Astrocyte of the cerebellum (primary cell): ENCODE measurements at regions not wholly inside any gene's neighbourhood (a gene's known extent, or its start where the extent isn't known, plus 50 kb on each side); places are given as distances from the start of the nearest gene placed in this dataset.
"Not testable (repeated sequence)": the region's sequence is repeated elsewhere in the genome, so short reads cannot be mapped to it uniquely, and the experiment has no call there.

Source experiments
- DNase-seq: peaks from one replicate; pipeline ENCODE4 v3.0.0-alpha.2; 2011; ENCODE audit warnings: low read depth
- H3K4me3 ChIP-seq: 2 replicates; pipeline ENCODE4 v1.5.1; 2011; ENCODE audit warnings: mild to moderate bottlenecking, low read depth, low read length, moderate library complexity
- in situ Hi-C: cut with HindIII; loops from 2 replicates; pipeline ENCODE4 v1.10.0; 2017; ENCODE audit warnings: low sequenced_read_pairs
- TF ChIP-seq, protein P1 (sequence below): IDR thresholded peaks from 2 replicates; pipeline ENCODE4 v1.5.1; 2012; ENCODE audit warnings: low read length, low read depth, moderate library complexity, mild to moderate bottlenecking; ENCODE audit errors: missing control alignments

DNA sequence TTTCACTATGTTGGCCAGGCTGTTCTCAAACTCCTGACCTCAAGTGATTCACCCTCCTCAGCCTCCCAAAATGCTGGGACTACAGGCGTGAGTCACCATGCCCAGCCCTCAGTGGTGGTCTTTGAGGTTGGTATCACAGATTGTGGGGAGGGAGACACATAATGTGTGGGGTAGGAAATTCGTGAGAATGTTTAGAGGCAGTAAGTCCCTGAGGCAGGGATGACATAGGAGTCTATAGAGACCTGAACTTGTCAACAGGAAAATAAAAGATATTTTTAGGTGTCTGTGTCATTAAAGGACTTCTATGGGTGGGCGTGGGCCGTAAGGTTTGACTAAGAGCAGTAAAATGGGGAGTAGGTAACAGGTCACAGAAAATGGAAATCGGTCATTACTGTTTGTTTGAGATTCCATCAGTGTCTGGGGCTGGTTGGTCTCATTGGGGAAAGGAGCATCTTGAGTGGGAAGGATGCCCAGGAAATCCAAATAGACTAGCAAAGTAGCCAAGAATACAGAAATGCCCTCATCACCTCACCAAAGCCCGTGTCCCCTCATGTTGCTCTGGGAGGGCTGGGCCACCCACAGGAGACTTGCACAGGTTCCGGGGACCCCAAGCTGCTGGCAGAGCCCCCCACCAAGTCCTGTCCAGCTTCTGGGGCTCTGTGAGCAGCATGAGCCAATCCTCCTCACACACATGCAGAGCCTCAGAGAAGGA lies 63.6 kb upstream of the BCL2L14 start:
- TF ChIP-seq, protein P1, sequence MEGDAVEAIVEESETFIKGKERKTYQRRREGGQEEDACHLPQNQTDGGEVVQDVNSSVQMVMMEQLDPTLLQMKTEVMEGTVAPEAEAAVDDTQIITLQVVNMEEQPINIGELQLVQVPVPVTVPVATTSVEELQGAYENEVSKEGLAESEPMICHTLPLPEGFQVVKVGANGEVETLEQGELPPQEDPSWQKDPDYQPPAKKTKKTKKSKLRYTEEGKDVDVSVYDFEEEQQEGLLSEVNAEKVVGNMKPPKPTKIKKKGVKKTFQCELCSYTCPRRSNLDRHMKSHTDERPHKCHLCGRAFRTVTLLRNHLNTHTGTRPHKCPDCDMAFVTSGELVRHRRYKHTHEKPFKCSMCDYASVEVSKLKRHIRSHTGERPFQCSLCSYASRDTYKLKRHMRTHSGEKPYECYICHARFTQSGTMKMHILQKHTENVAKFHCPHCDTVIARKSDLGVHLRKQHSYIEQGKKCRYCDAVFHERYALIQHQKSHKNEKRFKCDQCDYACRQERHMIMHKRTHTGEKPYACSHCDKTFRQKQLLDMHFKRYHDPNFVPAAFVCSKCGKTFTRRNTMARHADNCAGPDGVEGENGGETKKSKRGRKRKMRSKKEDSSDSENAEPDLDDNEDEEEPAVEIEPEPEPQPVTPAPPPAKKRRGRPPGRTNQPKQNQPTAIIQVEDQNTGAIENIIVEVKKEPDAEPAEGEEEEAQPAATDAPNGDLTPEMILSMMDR, result no peak
- in situ Hi-C loops, result no loop called here
- H3K4me3 ChIP-seq, result no peak overlapping the region
- DNase-seq, result peak; percentile 38

DNA sequence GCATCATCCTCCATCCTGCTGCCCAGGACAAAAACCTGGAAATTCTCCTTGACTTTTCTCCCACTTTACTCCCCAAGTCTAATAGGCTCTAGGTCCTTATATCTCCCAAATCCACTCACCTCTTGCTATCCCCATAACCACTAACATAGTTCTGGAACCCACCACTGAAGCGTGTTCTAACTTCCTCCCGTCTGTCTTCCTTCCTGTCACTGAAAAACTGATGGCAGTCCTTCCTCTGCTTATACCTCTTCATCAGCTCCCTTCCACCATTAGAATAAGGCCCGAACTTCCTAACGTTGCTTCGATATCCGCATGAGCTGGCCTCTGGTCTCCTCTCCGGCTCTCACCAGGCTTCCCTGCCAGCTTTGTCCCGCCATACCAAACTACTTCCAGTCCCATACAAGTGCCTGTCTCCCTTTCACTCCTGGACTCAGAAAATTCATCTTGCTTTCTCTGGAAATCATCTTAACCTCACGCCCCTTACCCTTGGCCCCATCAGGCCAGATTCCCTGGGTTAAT lies 63.0 kb upstream of the BCL2L14 start:
- no peak overlapping the region for H3K4me3 ChIP-seq
- TF ChIP-seq, protein P1, result no peak
- in situ Hi-C loops, result no loop called here
- DNase-seq, result no peak

DNA sequence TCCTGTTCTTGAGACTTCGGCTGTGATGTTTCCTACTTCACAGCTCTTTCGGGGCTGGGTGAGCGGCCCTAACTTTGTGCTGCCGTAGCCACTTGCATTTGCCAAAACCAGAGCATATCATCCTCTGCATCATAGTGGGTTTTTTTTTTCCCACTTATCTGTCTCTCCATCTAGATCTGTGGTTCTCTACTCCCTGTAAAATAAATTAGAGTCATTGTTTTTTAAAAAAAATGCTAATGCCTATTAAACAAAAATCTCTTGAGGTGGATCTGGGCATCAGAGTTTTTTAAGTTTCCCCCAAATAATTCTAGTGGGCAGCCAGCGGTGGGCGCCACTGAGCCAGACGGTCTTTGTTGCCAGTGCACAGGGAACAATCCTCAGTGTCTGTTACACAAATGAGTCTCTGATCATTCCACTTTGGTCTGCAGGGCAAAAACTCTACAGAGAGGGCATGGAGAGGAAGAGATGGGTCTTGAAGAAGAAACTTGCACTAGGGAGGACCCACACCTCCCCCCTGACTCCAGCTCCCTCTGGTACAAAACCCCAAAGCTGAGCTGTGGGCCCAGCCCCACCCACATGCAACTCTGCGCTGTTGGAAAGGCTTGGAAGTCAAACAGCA lies 62.4 kb upstream of the BCL2L14 start:
- no peak overlapping the region for H3K4me3 ChIP-seq
- in situ Hi-C loops, result no loop called here
- DNase-seq, result no peak
- TF ChIP-seq, protein P1, result peak; percentile 49

DNA sequence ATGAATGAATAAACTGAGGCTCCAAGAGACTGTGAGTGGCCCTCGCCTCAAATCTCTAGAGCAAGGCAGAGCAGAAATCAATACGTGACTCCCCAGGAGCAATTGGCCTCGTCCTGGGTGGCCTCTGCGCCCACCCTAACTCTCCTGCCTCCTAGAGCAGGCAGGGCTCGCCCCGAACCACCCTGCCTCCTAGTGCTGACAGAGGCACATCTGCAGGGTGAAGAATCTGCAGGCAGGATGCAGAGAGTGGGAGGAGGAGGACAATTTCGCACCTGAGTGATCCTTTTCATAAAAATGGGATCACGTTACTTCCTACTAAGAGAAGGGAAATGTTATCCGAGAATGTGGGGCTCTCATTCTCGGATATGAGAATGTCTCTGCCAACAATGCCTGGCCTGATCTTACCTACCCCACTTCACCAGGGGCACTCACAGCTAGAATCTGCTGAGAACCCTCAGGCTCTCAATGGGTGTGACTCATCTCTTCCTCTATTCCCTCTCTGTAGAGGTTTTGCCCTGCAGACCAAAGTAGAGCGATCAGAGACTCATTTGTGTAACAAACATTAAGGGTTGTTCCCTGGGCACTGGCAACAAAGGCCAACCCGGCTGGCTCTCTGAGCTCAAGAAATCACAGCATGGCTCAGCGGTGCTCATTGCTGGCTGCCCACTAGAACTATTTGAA lies 61.7 kb upstream of the BCL2L14 start:
- in situ Hi-C loops, result no loop called here
- H3K4me3 ChIP-seq, result no peak overlapping the region
- peak; percentile 84 for DNase-seq
- TF ChIP-seq, protein P1, result peak; percentile 61

DNA sequence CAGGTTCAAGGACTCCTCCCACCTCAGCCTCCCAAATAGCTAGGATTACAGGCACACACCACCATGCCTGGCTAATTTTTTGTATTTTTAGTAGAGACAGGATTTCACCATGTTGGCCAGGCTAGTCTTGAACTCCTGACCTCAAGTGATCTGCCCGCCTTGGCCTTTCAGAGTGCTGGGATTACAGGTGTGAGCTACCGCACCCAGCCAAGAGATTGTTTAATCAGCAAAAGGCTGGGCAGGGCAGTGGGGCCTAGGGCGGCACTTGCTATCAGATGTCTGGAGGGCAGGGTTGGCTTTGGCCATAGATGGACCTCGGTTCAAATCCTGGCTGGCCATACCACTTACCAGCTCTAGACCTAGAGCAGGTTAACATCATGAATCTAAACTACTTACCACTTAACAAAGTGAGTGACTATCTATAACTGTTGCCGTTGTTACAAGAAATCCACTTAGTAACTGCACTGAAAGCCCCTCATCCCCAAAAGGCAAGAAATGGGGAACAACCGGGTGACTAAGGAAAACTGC lies 60.9 kb upstream of the BCL2L14 start:
- H3K4me3 ChIP-seq, in situ Hi-C loops, DNase-seq: not testable (repeated sequence)

DNA sequence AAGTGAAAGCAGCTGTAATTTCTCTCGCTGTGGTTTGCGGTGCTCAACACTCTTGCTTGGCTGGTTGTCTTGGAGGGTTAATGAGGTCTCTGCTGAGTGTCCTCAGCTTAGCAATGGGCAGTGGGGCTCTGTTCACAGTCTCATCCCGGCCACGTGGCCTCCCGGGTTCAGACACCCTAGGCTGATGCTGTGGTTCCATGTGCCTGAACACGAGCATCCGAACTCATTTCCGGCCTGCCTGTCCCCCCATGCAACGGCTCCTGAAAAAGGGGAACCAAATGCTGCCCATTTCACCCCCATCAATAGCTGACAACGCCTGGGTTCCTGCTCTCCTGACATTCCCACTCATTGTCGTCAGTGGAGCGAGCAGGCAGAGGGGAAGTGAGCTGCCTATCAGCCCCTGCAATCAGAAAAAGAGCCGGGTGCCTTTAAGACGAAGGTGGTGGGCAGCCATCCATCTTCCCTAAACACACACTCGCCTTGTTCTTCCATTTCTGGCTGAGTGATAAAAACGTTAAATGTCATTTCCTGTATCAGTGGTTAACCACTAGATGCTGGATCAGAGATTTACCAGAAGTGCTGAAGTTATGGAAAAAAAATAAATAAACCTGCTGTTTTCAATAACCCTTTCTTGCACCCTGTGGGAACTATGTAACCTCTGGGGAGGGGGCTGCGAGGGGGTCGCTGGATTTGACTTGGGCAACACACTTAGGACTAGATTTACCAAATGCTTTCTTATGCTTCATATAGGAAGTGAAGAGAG lies 60.3 kb upstream of the BCL2L14 start:
- TF ChIP-seq, protein P1, result no peak
- no peak overlapping the region for H3K4me3 ChIP-seq
- in situ Hi-C loops, result no loop called here
- peak; percentile 87 for DNase-seq
